ENCODE measurements at regions not wholly inside any gene's neighbourhood (a gene's known extent, or its start where the extent isn't known, plus 50 kb on each side); places are given as distances from the start of the nearest gene placed in this dataset.

DNA sequence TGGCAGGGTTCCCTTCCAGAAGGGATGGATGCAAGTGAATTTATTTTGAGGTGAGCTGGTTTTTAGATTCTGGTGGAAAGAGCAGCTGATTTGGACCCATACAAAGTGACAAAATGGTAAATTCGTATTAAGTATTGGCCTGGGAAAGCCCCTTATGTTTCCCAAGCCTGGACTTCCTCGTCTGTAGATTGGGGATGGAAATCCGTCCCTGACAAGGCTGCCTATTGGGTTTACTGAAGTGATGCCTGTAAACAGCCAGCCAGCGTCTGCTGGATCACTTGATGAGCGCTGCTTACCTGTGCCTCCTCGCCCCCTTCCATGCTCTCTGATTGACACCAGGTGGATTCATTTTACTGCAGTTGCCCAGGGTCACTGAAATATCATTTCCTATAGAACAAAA lies 233.8 kb downstream of the GADD45G start:
- Histone ChIP-seq H3K79me2 (ENCODE audit: insufficient read depth, low read depth, low read length) (no peaks in the 10 kb centered on the region), H4K20me1 (ENCODE audit: insufficient read depth, low read length) (no peaks in the 10 kb centered on the region), H3K4me1 (ENCODE audit: insufficient read depth, low read length, poor library complexity, severe bottlenecking) (no peaks in the 10 kb centered on the region), H2AFZ (ENCODE audit: low read length) (no peak overlapping the region), H3K36me3 (ENCODE audit: insufficient read depth, low read length) (no peaks in the 10 kb centered on the region), H3K9me2 (ENCODE audit: insufficient read depth, low read length) (no peaks in the 10 kb centered on the region), H3K9me3 (ENCODE audit: low read length) (no peaks in the 10 kb centered on the region), H3K4me2 (ENCODE audit: low read length) (no peak overlapping the region), H3K4me3 (ENCODE audit: low read depth, low read length, poor library complexity, severe bottlenecking) (no peak overlapping the region), H3K27ac (ENCODE audit: low read depth, low read length, poor library complexity, severe bottlenecking) (no peak overlapping the region)
- CTCF ChIA-PET (ENCODE audit: unreplicated experiment) = no interaction called here
- no peak for TF ChIP-seq CTCF (conservative IDR thresholded peaks at IDR 0.05; ENCODE audit: low read length)
- no peak for TF ChIP-seq EZH2phosphoT487 (IDR thresholded peaks at IDR 0.05; ENCODE audit: borderline replicate concordance, low read depth, low read length)
- POLR2A ChIA-PET = interaction anchor here (0.5 kb wide), 1 partner anchor 24 kb away, joined by 7 read pairs; no protein-coding TSS in a partner anchor
- no peak for DNase-seq (ENCODE audit: low spot score)
- no TSS peak for BruUV-seq (replicated peaks)
- intact Hi-C loops (cut with micrococcal nuclease; ENCODE audit: unreplicated experiment) = no loop called here

- no peaks in the 10 kb centered on the region for H3K36me3 ChIP-seq (ENCODE audit: insufficient read depth, low read length)
- no peak overlapping the region for H3K4me2 ChIP-seq (ENCODE audit: low read length)
- no peaks in the 10 kb centered on the region for H4K20me1 ChIP-seq (ENCODE audit: insufficient read depth, low read length)
- CTCF ChIA-PET (ENCODE audit: unreplicated experiment) = no interaction called here
- no TSS peak for BruUV-seq (replicated peaks)
- no peak for DNase-seq (ENCODE audit: low spot score)
- intact Hi-C loops (cut with micrococcal nuclease; ENCODE audit: unreplicated experiment) = no loop called here
- no peaks in the 10 kb centered on the region for H3K4me1 ChIP-seq (ENCODE audit: insufficient read depth, low read length, poor library complexity, severe bottlenecking)
- H3K9me2 ChIP-seq (ENCODE audit: insufficient read depth, low read length) = no peaks in the 10 kb centered on the region
- no peak for TF ChIP-seq CTCF (conservative IDR thresholded peaks at IDR 0.05; ENCODE audit: low read length)
- TF ChIP-seq EZH2phosphoT487 (IDR thresholded peaks at IDR 0.05; ENCODE audit: borderline replicate concordance, low read depth, low read length) = no peak
- H3K79me2 ChIP-seq (ENCODE audit: insufficient read depth, low read depth, low read length) = no peaks in the 10 kb centered on the region
- no peak overlapping the region for H3K4me3 ChIP-seq (ENCODE audit: low read depth, low read length, poor library complexity, severe bottlenecking)
- no peaks in the 10 kb centered on the region for H3K9me3 ChIP-seq (ENCODE audit: low read length)
- no peak overlapping the region for H3K27ac ChIP-seq (ENCODE audit: low read depth, low read length, poor library complexity, severe bottlenecking)
- POLR2A ChIA-PET = interaction anchor here (1.1 kb wide), 1 partner anchor 8 kb away, joined by 3 read pairs; no protein-coding TSS in a partner anchor
- no peak overlapping the region for H2AFZ ChIP-seq (ENCODE audit: low read length)
Measured at GRCh38 chr9:89839449-89839848, 234.6 kb downstream of the GADD45G start.

- H3K9me2 ChIP-seq (ENCODE audit: insufficient read depth, low read length) = no peaks in the 10 kb centered on the region
- no peak overlapping the region for H2AFZ ChIP-seq (ENCODE audit: low read length)
- BruUV-seq (replicated peaks) = no TSS peak
- H3K4me1 ChIP-seq (ENCODE audit: insufficient read depth, low read length, poor library complexity, severe bottlenecking) = no peaks in the 10 kb centered on the region
- H3K4me2 ChIP-seq (ENCODE audit: low read length) = no peak overlapping the region
- H3K27ac ChIP-seq (ENCODE audit: low read depth, low read length, poor library complexity, severe bottlenecking) = no peak overlapping the region
- no peak for TF ChIP-seq EZH2phosphoT487 (IDR thresholded peaks at IDR 0.05; ENCODE audit: borderline replicate concordance, low read depth, low read length)
- TF ChIP-seq CTCF (conservative IDR thresholded peaks at IDR 0.05; ENCODE audit: low read length) = no peak
- no peaks in the 10 kb centered on the region for H3K9me3 ChIP-seq (ENCODE audit: low read length)
- no peaks in the 10 kb centered on the region for H3K79me2 ChIP-seq (ENCODE audit: insufficient read depth, low read depth, low read length)
- H4K20me1 ChIP-seq (ENCODE audit: insufficient read depth, low read length) = no peaks in the 10 kb centered on the region
- H3K36me3 ChIP-seq (ENCODE audit: insufficient read depth, low read length) = no peaks in the 10 kb centered on the region
- no peak for DNase-seq (ENCODE audit: low spot score)
- POLR2A ChIA-PET = interaction anchor here (1.1 kb wide), 1 partner anchor 9 kb away, joined by 3 read pairs; no protein-coding TSS in a partner anchor
- intact Hi-C loops (cut with micrococcal nuclease; ENCODE audit: unreplicated experiment) = no loop called here
- CTCF ChIA-PET (ENCODE audit: unreplicated experiment) = no interaction called here
- no peak overlapping the region for H3K4me3 ChIP-seq (ENCODE audit: low read depth, low read length, poor library complexity, severe bottlenecking)
Measured at GRCh38 chr9:89839952-89840351, 235.1 kb downstream of the GADD45G start.

All from OCI-LY7 (cell line).